ENCODE measurements at regions not wholly inside any gene's neighbourhood (a gene's known extent, or its start where the extent isn't known, plus 50 kb on each side); places are given as distances from the start of the nearest gene placed in this dataset.

GRCh38 chr2:138414014-138414413, 87.6 kb upstream of the SPOPL start:
- TF ChIP-seq CTCF (IDR thresholded peaks at IDR 0.05; ENCODE audit: borderline replicate concordance, extremely low read depth, low read length, poor library complexity, severe bottlenecking) (no peak), EZH2 (IDR thresholded peaks at IDR 0.05; ENCODE audit: borderline replicate concordance, low read depth, low read length, severe bottlenecking) (no peak)
